ENCODE measurements at regions not wholly inside any gene's neighbourhood (a gene's known extent, or its start where the extent isn't known, plus 50 kb on each side); places are given as distances from the start of the nearest gene placed in this dataset.

DNA sequence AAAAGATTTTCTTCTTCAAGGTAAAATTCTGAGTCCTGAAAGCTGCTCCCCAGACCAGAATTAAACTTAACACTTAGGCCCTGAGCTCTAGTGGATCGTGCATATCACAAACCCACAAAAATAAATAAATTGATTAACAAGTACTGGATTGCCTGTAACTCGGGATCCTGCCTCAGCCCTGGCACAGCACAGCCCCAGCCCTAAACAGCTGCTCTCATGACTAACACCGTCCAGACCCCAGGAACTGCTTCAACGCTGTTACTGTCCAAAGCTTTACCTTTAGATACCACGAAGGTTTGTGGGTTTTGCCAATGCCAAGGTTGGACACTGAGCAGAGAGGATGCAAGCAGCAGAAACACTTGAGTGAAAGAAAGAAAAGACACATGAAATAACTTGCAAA, 172.5 kb downstream of the COPRS start:
- intact Hi-C loops (cut with DNase I): no loop called here
- Histone ChIP-seq H3K9me3 (no peaks in the 10 kb centered on the region), H3K4me1 (no peaks in the 10 kb centered on the region), H3K4me3 (no peak overlapping the region), H3K27ac (no peak overlapping the region), H3K27me3 (no peaks in the 10 kb centered on the region), H3K36me3 (no peaks in the 10 kb centered on the region), H3K9ac (ENCODE audit: low read depth in 2 of 2, low read length in 2 of 2) (no peak overlapping the region)
- no peak for DNase-seq
- TF ChIP-seq, protein P1, sequence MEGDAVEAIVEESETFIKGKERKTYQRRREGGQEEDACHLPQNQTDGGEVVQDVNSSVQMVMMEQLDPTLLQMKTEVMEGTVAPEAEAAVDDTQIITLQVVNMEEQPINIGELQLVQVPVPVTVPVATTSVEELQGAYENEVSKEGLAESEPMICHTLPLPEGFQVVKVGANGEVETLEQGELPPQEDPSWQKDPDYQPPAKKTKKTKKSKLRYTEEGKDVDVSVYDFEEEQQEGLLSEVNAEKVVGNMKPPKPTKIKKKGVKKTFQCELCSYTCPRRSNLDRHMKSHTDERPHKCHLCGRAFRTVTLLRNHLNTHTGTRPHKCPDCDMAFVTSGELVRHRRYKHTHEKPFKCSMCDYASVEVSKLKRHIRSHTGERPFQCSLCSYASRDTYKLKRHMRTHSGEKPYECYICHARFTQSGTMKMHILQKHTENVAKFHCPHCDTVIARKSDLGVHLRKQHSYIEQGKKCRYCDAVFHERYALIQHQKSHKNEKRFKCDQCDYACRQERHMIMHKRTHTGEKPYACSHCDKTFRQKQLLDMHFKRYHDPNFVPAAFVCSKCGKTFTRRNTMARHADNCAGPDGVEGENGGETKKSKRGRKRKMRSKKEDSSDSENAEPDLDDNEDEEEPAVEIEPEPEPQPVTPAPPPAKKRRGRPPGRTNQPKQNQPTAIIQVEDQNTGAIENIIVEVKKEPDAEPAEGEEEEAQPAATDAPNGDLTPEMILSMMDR (IDR thresholded peaks at IDR 0.05): no peak

DNA sequence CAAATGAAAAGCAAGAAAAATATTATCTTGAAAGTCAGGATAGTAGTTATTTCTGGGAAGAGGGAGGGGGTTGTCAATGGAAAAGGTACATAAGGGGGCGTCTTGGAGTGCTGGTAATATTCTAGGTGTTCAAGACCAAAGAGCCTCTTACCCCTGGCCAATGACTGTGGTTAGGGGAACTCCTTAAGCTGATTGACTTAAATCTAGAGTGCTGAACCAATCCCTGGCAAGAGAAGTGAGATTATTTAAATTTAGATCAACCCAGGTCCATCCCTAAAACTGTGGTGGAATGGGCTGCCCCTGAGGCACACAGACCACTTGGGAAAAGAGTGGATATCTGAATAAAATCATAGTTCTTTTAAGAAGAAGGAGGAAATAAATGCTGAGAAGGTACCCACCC, 174.1 kb downstream of the COPRS start:
- TF ChIP-seq, protein P1 (IDR thresholded peaks at IDR 0.05): no peak
- no peak overlapping the region for H3K27ac ChIP-seq
- no peaks in the 10 kb centered on the region for H3K9me3 ChIP-seq

DNA sequence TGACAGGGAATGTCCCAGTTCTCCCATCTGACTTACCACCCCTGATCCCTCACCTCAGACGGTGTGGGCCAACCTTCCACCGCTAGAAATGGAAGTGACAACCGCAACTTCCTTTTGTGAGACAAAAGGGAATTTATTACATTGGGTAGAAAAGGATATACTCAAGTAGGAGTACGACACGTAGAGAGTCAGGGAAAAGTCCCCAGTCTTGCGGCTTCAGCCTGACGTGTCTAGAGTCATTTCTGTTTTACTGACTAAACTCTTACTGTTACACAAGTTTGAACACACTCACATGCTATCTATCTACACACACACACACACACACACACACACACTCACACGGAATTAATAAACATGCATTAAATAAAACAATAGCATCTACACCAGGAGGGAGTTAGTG, 178.9 kb downstream of the COPRS start:
- Histone ChIP-seq H3K9me3 (no peaks in the 10 kb centered on the region), H3K4me1 (no peaks in the 10 kb centered on the region), H3K9ac (ENCODE audit: low read depth in 2 of 2, low read length in 2 of 2) (no peak overlapping the region), H3K27me3 (no peaks in the 10 kb centered on the region), H3K4me3 (no peak overlapping the region), H3K36me3 (no peaks in the 10 kb centered on the region), H3K27ac (no peak overlapping the region)
- no peak for DNase-seq
- intact Hi-C loops (cut with DNase I): no loop called here
- TF ChIP-seq, protein P1 (IDR thresholded peaks at IDR 0.05): no peak

More for the DNA sequence above, 174.1 kb downstream of the COPRS start:
- H3K36me3 ChIP-seq: no peaks in the 10 kb centered on the region
- no peak overlapping the region for H3K9ac ChIP-seq (ENCODE audit: low read depth in 2 of 2, low read length in 2 of 2)
- H3K4me1 ChIP-seq: no peaks in the 10 kb centered on the region
- no peaks in the 10 kb centered on the region for H3K27me3 ChIP-seq
- H3K4me3 ChIP-seq: no peak overlapping the region
- intact Hi-C loops (cut with DNase I): no loop called here
- no peak for DNase-seq

DNA sequence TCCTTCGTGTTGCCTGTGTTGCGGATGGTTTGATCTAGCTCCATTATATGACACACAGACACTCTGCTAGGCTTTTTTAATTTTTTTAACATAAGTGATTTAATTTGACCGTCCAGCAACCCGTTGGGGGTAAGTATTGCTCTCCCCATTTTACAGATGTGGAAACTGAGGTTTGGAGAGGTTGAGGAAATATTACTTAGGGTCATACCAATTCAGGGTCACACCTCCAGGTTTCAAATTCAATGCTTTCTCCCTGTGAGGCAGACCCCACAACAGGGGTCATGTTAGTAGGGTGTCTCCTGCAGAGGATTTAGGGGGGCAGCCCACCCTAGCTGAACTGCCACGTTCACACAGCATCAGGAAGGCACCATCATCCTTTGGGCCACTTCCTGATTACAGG, 179.4 kb downstream of the COPRS start:
- Histone ChIP-seq H3K27ac (no peak overlapping the region), H3K4me3 (no peak overlapping the region), H3K9ac (ENCODE audit: low read depth in 2 of 2, low read length in 2 of 2) (no peak overlapping the region), H3K9me3 (no peaks in the 10 kb centered on the region), H3K4me1 (no peaks in the 10 kb centered on the region), H3K27me3 (no peaks in the 10 kb centered on the region), H3K36me3 (no peaks in the 10 kb centered on the region)
- no peak for DNase-seq
- TF ChIP-seq, protein P1 (IDR thresholded peaks at IDR 0.05): no peak
- intact Hi-C loops (cut with DNase I): no loop called here

DNA sequence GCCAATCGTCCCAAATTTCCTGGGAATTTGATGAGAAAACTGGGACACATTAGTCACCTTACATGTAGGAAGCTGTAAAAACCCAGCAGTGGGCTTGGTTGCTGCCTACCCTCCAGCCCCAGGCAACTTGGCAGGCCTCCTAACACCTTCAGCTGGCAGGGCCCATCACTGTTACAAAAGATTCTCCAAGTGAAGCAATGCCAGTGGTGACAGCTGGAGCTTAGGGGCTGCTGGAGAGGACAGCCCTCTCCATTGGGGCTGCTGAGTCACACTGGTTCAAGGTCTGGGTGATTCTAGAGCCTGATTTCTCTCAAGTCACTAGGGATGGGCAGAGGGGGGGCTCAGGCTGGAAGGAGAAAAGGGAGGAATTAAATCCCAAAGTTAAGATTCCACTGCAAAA, 180.6 kb downstream of the COPRS start:
- Histone ChIP-seq H3K36me3 (no peaks in the 10 kb centered on the region), H3K4me1 (no peaks in the 10 kb centered on the region), H3K9ac (ENCODE audit: low read depth in 2 of 2, low read length in 2 of 2) (no peak overlapping the region), H3K27me3 (no peaks in the 10 kb centered on the region), H3K9me3 (no peaks in the 10 kb centered on the region), H3K27ac (no peak overlapping the region), H3K4me3 (no peak overlapping the region)
- intact Hi-C loops (cut with DNase I): no loop called here
- TF ChIP-seq, protein P1 (IDR thresholded peaks at IDR 0.05): no peak
- no peak for DNase-seq

DNA sequence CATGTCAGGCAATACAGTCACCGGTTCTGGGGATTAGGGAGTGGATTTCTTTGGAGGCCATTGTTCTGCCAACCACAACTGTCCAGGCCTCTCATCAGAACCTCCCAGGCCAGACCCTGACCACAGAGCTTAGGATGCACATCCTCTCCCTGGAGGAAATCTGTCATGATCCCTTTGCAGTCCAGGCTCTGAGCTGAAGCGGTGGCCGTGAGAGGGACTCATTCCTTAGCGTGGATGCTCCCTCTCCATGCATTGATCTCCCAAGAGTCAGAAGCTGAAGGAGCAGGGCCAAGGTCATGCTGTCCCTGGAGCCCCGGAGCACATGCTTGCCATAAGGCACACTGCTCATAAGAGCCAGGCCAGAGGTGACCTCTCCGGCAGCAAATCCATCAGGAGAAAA, 181.4 kb downstream of the COPRS start:
- no peaks in the 10 kb centered on the region for H3K4me1 ChIP-seq
- no peaks in the 10 kb centered on the region for H3K36me3 ChIP-seq
- TF ChIP-seq, protein P1 (IDR thresholded peaks at IDR 0.05): no peak
- H3K27me3 ChIP-seq: no peaks in the 10 kb centered on the region
- H3K9ac ChIP-seq (ENCODE audit: low read depth in 2 of 2, low read length in 2 of 2): no peak overlapping the region
- DNase-seq: no peak
- H3K4me3 ChIP-seq: no peak overlapping the region
- H3K27ac ChIP-seq: no peak overlapping the region
- intact Hi-C loops (cut with DNase I): no loop called here
- no peaks in the 10 kb centered on the region for H3K9me3 ChIP-seq

Data from colonic mucosa (tissue), 4 donors.